Astrocyte (in vitro differentiated cells and primary cell): ENCODE measurements at regions not wholly inside any gene's neighbourhood (a gene's known extent, or its start where the extent isn't known, plus 50 kb on each side); places are given as distances from the start of the nearest gene placed in this dataset.

ENCODE experiments used
- EZH2 ChIP-seq: IDR thresholded peaks from 2 replicates; pipeline ENCODE4 v1.6.1; 2012; ENCODE audit warnings: mild to moderate bottlenecking, low read length, inconsistent platforms; ENCODE audit not compliant: insufficient read depth
- TF ChIP-seq, protein P1 (sequence below): IDR thresholded peaks from 2 replicates; pipeline ENCODE4 v1.5.1; 2011; ENCODE audit warnings: low read depth, mild to moderate bottlenecking, inconsistent platforms, low read length, moderate library complexity; ENCODE audit not compliant: insufficient read depth

- TF ChIP-seq, protein P1, sequence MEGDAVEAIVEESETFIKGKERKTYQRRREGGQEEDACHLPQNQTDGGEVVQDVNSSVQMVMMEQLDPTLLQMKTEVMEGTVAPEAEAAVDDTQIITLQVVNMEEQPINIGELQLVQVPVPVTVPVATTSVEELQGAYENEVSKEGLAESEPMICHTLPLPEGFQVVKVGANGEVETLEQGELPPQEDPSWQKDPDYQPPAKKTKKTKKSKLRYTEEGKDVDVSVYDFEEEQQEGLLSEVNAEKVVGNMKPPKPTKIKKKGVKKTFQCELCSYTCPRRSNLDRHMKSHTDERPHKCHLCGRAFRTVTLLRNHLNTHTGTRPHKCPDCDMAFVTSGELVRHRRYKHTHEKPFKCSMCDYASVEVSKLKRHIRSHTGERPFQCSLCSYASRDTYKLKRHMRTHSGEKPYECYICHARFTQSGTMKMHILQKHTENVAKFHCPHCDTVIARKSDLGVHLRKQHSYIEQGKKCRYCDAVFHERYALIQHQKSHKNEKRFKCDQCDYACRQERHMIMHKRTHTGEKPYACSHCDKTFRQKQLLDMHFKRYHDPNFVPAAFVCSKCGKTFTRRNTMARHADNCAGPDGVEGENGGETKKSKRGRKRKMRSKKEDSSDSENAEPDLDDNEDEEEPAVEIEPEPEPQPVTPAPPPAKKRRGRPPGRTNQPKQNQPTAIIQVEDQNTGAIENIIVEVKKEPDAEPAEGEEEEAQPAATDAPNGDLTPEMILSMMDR: no peak
- TF ChIP-seq EZH2: no peak
These were observed 448.7 kb downstream of the ZPLD1 start for GRCh38 chr3:102883515-102883914.
